Gastroesophageal sphincter (tissue), 3 donors: ENCODE measurements at regions not wholly inside any gene's neighbourhood (a gene's known extent, or its start where the extent isn't known, plus 50 kb on each side); places are given as distances from the start of the nearest gene placed in this dataset.

Experiments used
- EP300 ChIP-seq: sonication (generic); formaldehyde crosslinking; IDR thresholded peaks from one replicate; pipeline ENCODE4 v1.6.1; 2017; ENCODE audit warnings: antibody characterized with exemption, mild to moderate bottlenecking
- POLR2A ChIP-seq, 2 donors: fragments of 450-650 bp; IDR thresholded peaks; one replicate each; pipeline ENCODE4 v1.6.1; 2017; ENCODE audit warnings: antibody characterized with exemption in 2 of 2, mild to moderate bottlenecking in 2 of 2, moderate library complexity in 1 of 2
- POLR2AphosphoS5 ChIP-seq: sonication (generic); formaldehyde crosslinking; IDR thresholded peaks from one replicate; pipeline ENCODE4 v1.6.1; 2017; ENCODE audit warnings: antibody characterized with exemption
- TF ChIP-seq, protein P1 (sequence below), 4 experiments: fragments of 200-600 bp in 2 of 4; fragments of 450-650 bp in 2 of 4; sonication (generic) in 1 of 4; IDR thresholded peaks; one replicate each; pipeline ENCODE4 v1.5.1; 2017 to 2019; ENCODE audit warnings: antibody characterized with exemption in 4 of 4, mild to moderate bottlenecking in 2 of 4, moderate library complexity in 2 of 4

DNA sequence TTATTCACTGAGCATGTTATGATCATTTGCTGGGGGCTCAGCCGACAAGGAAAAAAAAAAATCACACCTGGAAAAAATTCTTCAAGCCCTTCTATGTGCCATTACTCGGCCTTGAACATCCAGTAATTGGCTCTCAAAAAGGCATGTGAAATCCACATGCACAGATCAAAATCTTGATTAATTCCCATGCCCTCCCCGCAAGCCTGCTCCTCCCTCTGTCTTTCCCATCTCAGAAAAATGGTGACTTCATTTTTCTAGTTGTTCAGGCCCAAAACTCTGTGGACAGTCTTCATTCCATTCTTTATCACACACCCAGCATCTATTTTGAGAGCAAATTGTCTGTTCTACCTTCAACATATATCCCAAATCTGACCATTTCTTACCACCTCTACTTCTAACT lies 91.2 kb upstream of the FRMD4A start:
- TF ChIP-seq, protein P1, sequence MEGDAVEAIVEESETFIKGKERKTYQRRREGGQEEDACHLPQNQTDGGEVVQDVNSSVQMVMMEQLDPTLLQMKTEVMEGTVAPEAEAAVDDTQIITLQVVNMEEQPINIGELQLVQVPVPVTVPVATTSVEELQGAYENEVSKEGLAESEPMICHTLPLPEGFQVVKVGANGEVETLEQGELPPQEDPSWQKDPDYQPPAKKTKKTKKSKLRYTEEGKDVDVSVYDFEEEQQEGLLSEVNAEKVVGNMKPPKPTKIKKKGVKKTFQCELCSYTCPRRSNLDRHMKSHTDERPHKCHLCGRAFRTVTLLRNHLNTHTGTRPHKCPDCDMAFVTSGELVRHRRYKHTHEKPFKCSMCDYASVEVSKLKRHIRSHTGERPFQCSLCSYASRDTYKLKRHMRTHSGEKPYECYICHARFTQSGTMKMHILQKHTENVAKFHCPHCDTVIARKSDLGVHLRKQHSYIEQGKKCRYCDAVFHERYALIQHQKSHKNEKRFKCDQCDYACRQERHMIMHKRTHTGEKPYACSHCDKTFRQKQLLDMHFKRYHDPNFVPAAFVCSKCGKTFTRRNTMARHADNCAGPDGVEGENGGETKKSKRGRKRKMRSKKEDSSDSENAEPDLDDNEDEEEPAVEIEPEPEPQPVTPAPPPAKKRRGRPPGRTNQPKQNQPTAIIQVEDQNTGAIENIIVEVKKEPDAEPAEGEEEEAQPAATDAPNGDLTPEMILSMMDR (IDR thresholded peaks at IDR 0.05), result no peak
- TF ChIP-seq EP300 (no peak), POLR2A (IDR thresholded peaks at IDR 0.05) (no peak), POLR2AphosphoS5 (no peak)
